KG1 (cell line): ENCODE measurements at regions not wholly inside any gene's neighbourhood (a gene's known extent, or its start where the extent isn't known, plus 50 kb on each side); places are given as distances from the start of the nearest gene placed in this dataset.

ENCODE experiments used
- DNase-seq: peaks from one replicate; lab custom pipeline; 2025; lab: John Stamatoyannopoulos, UW

- no peak for DNase-seq
These were observed 510.9 kb downstream of the TXNL1 start for GRCh38 chr18:56127322-56128099.

- no peak for DNase-seq
These were observed 514.2 kb downstream of the TXNL1 start for GRCh38 chr18:56124186-56124585.

- no peak for DNase-seq
These were observed 516.7 kb downstream of the TXNL1 start for GRCh38 chr18:56121669-56122068.

GRCh38 chr18:56120782-56121181 is 517.6 kb downstream of the TXNL1 start:
- no peak for DNase-seq

- no peak for DNase-seq
These were observed 518.7 kb downstream of the TXNL1 start for GRCh38 chr18:56119681-56120080.

- DNase-seq = no peak
These were observed 520.0 kb downstream of the TXNL1 start for GRCh38 chr18:56118422-56118821.

GRCh38 chr18:56115071-56116015 is 523.0 kb downstream of the TXNL1 start:
- DNase-seq = no peak

GRCh38 chr18:56112984-56113383 is 525.0 kb upstream of the TCF4 start:
- no peak for DNase-seq

- no peak for DNase-seq
These were observed 524.2 kb upstream of the TCF4 start for GRCh38 chr18:56112013-56112749.

GRCh38 chr18:56109757-56110156 is 521.8 kb upstream of the TCF4 start:
- DNase-seq = no peak

- DNase-seq = no peak
These were observed 520.7 kb upstream of the TCF4 start for GRCh38 chr18:56108478-56109367.

- DNase-seq = no peak
These were observed 520.0 kb upstream of the TCF4 start for GRCh38 chr18:56107821-56108477.

- no peak for DNase-seq
These were observed 512.2 kb upstream of the TCF4 start for GRCh38 chr18:56100090-56100722.

GRCh38 chr18:56097621-56098020 is 509.6 kb upstream of the TCF4 start:
- no peak for DNase-seq

- no peak for DNase-seq
These were observed 508.9 kb upstream of the TCF4 start for GRCh38 chr18:56096861-56097260.

- no peak for DNase-seq
These were observed 501.7 kb upstream of the TCF4 start for GRCh38 chr18:56089612-56090258.

- DNase-seq = no peak
These were observed 498.8 kb upstream of the TCF4 start for GRCh38 chr18:56086786-56087185.

GRCh38 chr18:56086176-56086575 is 498.2 kb upstream of the TCF4 start:
- DNase-seq = no peak

GRCh38 chr18:56085551-56085950 is 497.6 kb upstream of the TCF4 start:
- no peak for DNase-seq
